ENCODE measurements at regions not wholly inside any gene's neighbourhood (a gene's known extent, or its start where the extent isn't known, plus 50 kb on each side); places are given as distances from the start of the nearest gene placed in this dataset.

GRCh38 chr14:51453869-51454268, 197.8 kb upstream of the FRMD6 start:
- no peak overlapping the region for H4K8ac ChIP-seq (ENCODE audit: extremely low read depth, insufficient read depth, low read length)
- POLR2A ChIA-PET (ENCODE audit: partially characterized antibody): no interaction called here
- WGBS, 2 experiments (ENCODE audit: extremely low coverage in 1 of 2, insufficient coverage in 1 of 2, insufficient read length in 1 of 2, insufficient replicate concordance in 2 of 2, low coverage in 1 of 2, low lambda C conversion rate in 2 of 2, missing lambda C conversion rate in 1 of 2): 92% methylated on average over 8 of the region's 8 CpGs; no CpG with 5 or more reads in 1 of the 2 experiments
- H3K14ac ChIP-seq (ENCODE audit: insufficient read length): no peak overlapping the region
- DNase-seq (ENCODE audit: low read depth in 1 of 2, low spot score in 2 of 2) (no peak), FAIRE-seq (no peak)
- H3K4me3 ChIP-seq (ENCODE audit: extremely low read depth in 1 of 4, insufficient read depth in 2 of 4, low read depth in 3 of 4, low read length in 4 of 4): no peak overlapping the region
- no peaks in the 10 kb centered on the region for H3K79me1 ChIP-seq (ENCODE audit: low read depth, low read length)
- H3K4ac ChIP-seq (replicated peaks; ENCODE audit: insufficient read length, low read depth, low read length): no peak overlapping the region
- no peaks in the 10 kb centered on the region for H3K4me1 ChIP-seq (replicated peaks in 1 of 4; ENCODE audit: control insufficient read depth in 3 of 4, insufficient read depth in 4 of 4, low read length in 3 of 4)
- H2BK120ac ChIP-seq (replicated peaks; ENCODE audit: low read depth, low read length): no peak overlapping the region
- no peaks in the 10 kb centered on the region for H3K23me2 ChIP-seq (ENCODE audit: low read depth, low read length)
- H3K23ac ChIP-seq (ENCODE audit: insufficient read length): no peak overlapping the region
- H2BK20ac ChIP-seq (ENCODE audit: low read length): no peak overlapping the region
- H4K91ac ChIP-seq (replicated peaks; ENCODE audit: insufficient read length, low read length): no peak overlapping the region
- no peaks in the 10 kb centered on the region; a peak in 1 of 4 replicates for H3K79me2 ChIP-seq (ENCODE audit: control insufficient read depth in 1 of 2, insufficient read depth in 2 of 2, low read length in 2 of 2)
- H3K4me2 ChIP-seq (ENCODE audit: insufficient read depth in 1 of 2, low read depth in 2 of 2, low read length in 2 of 2): no peak overlapping the region
- no peaks in the 10 kb centered on the region for H3K9me3 ChIP-seq (ENCODE audit: insufficient read depth in 2 of 2, low read depth in 1 of 2, low read length in 1 of 2)
- no peak overlapping the region for H3K56ac ChIP-seq (replicated peaks; ENCODE audit: insufficient read length, low read depth, low read length)
- H3K36me3 ChIP-seq (ENCODE audit: control insufficient read depth in 2 of 4, insufficient read depth in 4 of 4, low read length in 3 of 4): no peaks in the 10 kb centered on the region
- no peaks in the 10 kb centered on the region for H4K20me1 ChIP-seq (replicated peaks in 1 of 2; ENCODE audit: control insufficient read depth in 1 of 2, insufficient read depth in 2 of 2, low read length in 2 of 2)
- no peak for TF ChIP-seq ATF3 (IDR thresholded peaks at IDR 0.05; ENCODE audit: insufficient read depth, low read depth, low read length)
- no peak for TF ChIP-seq SIN3A (conservative IDR thresholded peaks at IDR 0.05 in 1 of 2, IDR thresholded peaks at IDR 0.05 in 1 of 2; ENCODE audit: low read depth in 1 of 2, low read length in 2 of 2)
- TF ChIP-seq SIX5 (IDR thresholded peaks at IDR 0.05; ENCODE audit: low read depth, low read length): no peak
- TF ChIP-seq GABPA (IDR thresholded peaks at IDR 0.05; ENCODE audit: borderline replicate concordance, insufficient read depth, low read length): no peak
- no peak overlapping the region for H2BK5ac ChIP-seq (ENCODE audit: low read depth, low read length)
- H3K27me3 ChIP-seq (replicated peaks in 1 of 4; ENCODE audit: control insufficient read depth in 3 of 4, extremely low read depth in 1 of 4, insufficient read depth in 3 of 4, low read length in 3 of 4): no peaks in the 10 kb centered on the region
- CTCF ChIA-PET (ENCODE audit: partially characterized antibody): interaction anchor here (0.6 kb wide), 1 partner anchor 132 kb away, joined by 3 read pairs; no protein-coding TSS in a partner anchor
- H4K5ac ChIP-seq (ENCODE audit: insufficient read length, low read depth, low read length): no peak overlapping the region
- H3K18ac ChIP-seq (ENCODE audit: extremely low read depth, low read length): no peak overlapping the region
- no peak overlapping the region for H3K27ac ChIP-seq (ENCODE audit: low read depth, low read length)
- H2BK15ac ChIP-seq (ENCODE audit: low read length): no peak overlapping the region
- no peak overlapping the region for H2AK5ac ChIP-seq (ENCODE audit: low read depth, low read length)
- no peak overlapping the region for H3K9ac ChIP-seq (replicated peaks in 1 of 4; ENCODE audit: extremely low read depth in 1 of 4, low read depth in 3 of 4, low read length in 3 of 4)
- H2BK12ac ChIP-seq (ENCODE audit: low read depth, low read length): no peak overlapping the region
- H2AFZ ChIP-seq (ENCODE audit: low read length): no peak overlapping the region

Measured in H1 (cell line).